ENCODE measurements at regions not wholly inside any gene's neighbourhood (a gene's known extent, or its start where the extent isn't known, plus 50 kb on each side); places are given as distances from the start of the nearest gene placed in this dataset.

DNA sequence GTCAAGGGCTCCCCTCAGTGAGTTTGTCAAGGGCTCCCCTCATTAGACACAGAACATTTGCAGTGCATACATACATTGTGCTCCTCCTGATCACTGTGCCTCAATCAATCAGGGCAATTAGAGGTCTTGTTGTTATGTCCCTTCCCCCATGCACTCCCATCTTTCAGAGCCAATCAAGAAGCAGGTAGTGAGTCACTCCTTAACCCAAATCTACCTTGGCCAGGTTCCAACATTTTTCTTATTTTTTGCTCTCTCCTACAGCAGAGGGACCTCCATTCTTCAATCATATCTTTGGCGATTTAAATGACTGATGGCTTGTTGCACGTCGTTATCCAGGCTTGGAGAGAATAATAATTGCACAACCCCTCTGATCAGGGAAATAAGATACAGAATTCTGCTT lies 409.9 kb upstream of the SPTLC3 start:
- TF ChIP-seq POLR2AphosphoS5 (IDR thresholded peaks at IDR 0.05): no peak
- TF ChIP-seq, protein P1, sequence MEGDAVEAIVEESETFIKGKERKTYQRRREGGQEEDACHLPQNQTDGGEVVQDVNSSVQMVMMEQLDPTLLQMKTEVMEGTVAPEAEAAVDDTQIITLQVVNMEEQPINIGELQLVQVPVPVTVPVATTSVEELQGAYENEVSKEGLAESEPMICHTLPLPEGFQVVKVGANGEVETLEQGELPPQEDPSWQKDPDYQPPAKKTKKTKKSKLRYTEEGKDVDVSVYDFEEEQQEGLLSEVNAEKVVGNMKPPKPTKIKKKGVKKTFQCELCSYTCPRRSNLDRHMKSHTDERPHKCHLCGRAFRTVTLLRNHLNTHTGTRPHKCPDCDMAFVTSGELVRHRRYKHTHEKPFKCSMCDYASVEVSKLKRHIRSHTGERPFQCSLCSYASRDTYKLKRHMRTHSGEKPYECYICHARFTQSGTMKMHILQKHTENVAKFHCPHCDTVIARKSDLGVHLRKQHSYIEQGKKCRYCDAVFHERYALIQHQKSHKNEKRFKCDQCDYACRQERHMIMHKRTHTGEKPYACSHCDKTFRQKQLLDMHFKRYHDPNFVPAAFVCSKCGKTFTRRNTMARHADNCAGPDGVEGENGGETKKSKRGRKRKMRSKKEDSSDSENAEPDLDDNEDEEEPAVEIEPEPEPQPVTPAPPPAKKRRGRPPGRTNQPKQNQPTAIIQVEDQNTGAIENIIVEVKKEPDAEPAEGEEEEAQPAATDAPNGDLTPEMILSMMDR (IDR thresholded peaks at IDR 0.05): no peak
